GM20431 (cell line): ENCODE measurements at regions not wholly inside any gene's neighbourhood (a gene's known extent, or its start where the extent isn't known, plus 50 kb on each side); places are given as distances from the start of the nearest gene placed in this dataset.

ENCODE experiments used
- in situ Hi-C: fragments of 300-500 bp; cut with MseI, MboI; formaldehyde crosslinking; loops from one replicate; pipeline ENCODE4 v1.15.0; 2020; ENCODE audit warnings: low sequenced_read_pairs; ENCODE audit not compliant: unreplicated experiment

DNA sequence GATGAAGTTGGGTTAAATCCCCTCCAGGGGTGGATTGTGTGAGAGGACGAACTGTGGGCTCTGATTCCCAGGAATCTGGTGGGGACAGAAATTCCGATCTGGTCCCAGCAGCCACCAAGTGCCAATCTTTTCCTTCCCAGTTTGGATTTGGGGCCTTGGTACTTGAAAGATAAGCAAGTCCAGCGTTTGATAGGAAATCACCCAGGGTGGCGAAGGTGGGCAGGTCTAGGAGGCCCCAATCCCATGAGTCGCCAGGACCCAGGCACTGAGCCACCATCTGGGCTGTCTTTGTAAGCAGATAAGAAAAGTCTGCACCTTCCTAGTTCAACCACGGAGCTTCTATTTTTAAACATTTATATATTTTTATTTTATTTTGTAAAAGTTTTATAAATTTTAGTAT, 122.6 kb upstream of the LSM8 start:
- in situ Hi-C loops = no loop called here

DNA sequence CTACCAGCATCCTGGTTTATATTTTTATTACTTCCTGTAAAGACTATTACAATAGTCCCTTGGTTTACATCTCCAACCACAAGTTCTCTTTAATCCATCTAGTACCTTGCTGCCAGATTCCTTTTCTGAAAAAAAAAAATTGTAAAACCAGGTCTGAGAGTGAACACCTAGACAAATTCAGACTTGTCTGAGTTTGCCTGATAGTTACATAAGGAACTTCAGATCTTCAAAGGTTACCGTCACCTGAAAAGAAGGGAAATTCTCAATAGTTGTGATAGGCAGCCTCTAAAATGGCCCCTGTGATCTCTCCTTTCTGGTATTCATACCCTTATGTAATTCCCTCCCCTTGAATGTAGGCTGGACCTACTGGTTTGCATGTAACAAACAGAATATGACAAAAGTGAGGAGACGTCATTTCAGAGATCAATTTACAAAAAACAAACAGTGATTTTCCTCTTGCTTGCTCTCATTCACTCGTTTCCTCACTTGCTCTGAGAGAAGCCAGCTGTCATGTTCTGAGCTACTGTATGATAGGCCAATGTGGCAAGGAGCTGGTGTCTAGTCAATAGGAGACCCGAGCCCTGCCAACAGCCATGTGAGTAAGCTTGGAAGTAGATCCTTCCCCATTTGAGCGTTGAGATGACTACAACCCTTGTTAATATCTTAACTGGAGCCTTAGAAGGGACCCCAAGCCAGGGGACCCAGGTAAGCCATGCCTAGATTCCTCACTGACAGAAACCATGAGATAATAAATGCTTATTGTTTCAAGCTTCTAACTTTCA, 110.9 kb upstream of the LSM8 start:
- in situ Hi-C loops = no loop called here

DNA sequence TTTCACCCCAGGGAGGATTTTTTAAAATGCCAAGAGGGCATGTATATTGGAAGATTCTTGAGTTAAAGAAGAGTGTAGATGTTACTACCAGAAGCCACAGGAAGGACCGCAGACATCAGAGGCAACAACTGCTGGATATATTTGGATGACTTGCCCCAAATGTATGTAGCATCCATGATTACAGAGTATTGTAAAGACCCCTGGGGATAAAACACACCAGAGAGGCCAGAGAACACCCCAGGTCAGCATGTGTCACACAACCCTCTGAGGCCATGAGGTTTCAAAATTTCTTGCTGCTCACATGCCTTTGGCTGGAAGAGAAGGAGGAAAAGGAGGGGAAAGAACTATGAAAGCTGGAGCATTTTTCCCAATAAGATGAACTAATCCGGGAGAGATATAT, 108.0 kb upstream of the LSM8 start:
- in situ Hi-C loops = no loop called here

DNA sequence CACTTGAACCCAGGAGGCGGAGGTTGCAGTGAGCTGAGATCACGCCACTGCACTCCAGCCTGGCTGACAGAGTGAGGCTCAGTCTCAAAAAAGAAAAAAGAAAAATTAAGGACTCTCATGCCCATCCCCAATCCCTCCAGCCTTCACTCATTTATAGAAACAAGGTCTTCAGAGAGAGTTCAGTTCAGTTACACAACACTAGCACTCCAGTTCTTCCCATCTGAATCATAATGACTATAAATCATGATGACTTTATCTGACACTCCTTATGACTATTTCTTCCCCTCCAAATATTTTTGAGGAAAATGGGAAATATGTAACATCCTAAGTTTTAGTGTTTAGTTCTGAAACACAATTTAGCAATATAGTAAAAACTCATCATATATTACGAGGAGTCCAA, 107.4 kb upstream of the LSM8 start:
- in situ Hi-C loops = no loop called here

DNA sequence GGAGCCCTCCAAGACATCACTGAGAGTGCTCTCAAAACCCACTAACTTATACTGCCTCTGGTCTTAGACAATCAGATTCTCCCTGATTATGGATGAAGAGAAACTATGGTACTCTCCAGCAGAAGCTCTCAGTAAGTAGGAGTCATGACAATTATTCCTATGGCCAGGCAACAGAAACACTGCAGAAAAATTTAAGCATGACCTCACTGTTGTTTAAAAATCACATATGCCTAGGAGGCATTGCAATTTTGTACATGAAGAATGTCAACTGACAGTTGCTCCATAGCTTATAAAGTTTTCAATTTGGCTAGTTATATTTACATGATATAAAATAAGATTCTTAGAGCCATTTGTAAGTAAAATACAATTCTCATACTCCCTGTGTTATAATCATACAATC, 105.9 kb upstream of the LSM8 start:
- in situ Hi-C loops = no loop called here

DNA sequence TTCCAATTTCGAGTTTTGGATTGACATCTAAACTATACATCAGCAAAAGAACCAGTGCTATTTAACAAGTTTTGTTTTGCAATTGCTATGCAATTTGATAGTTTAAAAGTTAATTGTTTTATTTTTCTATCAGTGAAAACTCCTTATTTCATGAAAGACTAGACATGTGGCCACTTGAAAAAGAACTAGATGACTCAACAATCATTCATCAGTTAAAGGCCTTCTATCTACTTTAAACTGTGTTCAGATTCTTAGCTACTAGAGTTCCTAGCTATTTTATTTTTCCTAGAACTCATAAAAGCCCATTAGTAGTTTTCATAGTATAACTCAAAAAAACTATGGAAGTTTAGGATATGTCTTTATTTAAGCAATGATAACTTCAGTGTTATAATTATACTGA, 104.6 kb upstream of the LSM8 start:
- in situ Hi-C loops = no loop called here

DNA sequence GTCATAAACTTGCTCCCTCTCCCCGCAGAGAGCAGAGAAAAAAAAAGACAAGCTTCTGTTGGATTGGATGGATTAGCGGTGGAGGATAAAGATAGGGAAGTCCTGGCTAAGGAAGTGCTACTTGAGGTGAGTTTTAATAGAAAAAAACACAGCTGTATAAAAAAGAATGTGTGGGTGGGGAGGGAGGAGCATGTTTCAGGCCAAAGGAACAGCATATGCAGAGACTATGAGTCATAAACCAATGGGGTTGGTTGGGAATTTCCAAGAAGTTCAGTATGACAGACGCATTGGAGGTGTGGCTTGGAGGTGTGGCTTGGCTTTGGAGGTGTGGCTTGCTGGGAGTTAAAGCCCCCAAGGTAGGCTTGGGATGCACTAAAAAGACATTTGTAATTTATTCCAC, 103.0 kb upstream of the LSM8 start:
- in situ Hi-C loops = no loop called here

DNA sequence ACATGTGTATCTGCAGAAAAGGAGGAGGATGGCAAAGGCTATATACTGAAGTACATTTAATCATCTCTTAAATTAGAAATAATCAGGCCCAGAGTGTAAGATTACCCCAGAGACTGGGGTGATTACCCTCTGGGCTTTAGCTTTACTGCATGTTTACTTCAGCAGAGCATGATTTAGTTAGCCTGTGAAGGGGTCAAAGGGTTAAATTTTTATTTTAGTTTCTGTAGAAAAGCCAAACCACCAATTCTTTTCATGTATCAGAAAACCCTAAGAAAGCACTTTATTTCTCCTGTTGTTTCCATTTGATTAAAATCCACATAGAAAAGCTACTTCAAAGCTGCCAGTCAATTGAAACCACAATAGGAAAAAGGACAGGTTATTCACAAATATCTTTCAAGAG, 101.5 kb upstream of the LSM8 start:
- in situ Hi-C loops = no loop called here

DNA sequence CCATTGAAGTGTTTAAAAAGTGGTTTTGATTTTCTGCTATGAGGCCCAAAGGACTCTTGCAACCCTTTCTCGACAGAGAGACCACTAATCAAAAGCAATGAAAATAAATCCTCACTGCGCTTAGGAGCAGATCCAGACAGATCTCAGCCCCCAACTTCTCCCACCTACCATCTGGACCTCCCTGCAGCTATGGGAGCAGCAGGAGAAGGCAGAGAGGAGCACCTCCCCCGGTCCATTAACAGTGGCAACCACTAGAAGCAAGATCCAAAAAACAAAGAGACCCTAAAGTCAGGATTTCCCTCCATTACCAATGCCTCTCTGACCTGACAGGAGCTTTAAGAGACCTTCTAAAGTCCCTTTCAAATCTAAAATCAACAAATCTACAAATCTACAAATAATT, 99.0 kb upstream of the LSM8 start:
- in situ Hi-C loops = no loop called here

DNA sequence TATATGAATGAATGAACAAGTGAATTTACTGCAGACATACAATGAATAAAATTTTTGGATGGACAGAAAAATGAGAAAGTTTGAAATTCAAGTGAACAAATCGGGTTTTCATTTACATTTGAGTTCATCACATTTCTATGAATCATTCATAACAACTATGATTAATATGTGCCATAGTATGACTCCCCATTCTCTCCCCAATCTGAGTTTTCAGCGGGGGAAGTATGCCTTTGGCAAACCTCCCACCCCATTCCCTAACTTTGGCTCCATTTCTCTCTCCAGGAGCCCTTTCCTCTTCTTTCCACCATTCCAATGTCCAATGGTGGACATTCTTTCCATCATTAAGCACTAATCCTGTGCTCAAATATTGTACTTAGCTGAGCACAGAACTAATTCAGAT, 96.8 kb upstream of the LSM8 start:
- in situ Hi-C loops = no loop called here

DNA sequence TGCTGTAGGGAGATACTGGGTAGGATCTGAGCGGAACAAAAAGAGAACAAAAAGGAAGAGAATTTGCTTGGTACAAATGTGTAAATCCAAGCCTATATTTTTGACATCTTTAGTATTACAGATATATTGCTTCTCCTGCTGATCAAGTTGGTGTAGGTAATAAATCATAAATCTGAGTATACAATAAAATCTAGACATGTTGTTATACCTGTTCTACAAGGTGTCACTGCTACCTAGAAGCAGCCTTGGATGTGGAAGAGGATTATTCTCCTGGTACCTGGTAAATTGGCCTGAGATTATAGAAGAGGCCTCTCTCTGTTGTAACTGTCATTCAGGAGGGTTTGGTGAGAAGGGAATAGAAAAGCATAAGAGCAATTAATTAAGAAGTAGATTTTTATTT, 89.9 kb upstream of the LSM8 start:
- in situ Hi-C loops = no loop called here

DNA sequence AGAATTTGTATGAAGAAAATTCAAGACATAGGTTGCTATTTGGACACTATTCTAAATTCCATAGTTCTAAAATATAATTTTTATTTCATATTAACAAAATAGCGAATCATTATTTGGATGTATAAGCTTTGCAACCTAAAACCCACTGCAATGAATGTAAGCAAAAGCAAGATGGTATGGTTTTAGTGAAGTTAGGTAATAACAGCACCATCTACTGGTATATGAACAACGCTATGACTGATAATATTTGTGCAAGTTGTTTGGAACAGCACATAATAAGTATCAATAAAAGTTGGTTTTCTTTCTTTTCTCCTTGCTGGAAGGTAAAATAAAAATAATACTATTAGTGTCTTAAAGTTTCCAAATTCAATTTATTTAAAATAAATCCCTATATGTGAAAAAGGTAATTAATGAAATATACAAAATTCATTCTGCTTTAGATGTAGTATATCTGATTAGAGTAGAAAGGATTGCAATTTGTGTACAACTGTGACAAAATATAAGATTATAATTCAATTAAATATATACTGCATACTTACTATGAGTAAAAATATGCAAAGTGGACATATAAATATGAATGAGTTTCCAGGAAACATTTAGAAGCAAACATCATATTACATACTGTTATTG, 79.0 kb upstream of the LSM8 start:
- in situ Hi-C loops = loop anchor here (25.0 kb wide), 1 partner anchor 368 kb away; no protein-coding TSS in a partner anchor

DNA sequence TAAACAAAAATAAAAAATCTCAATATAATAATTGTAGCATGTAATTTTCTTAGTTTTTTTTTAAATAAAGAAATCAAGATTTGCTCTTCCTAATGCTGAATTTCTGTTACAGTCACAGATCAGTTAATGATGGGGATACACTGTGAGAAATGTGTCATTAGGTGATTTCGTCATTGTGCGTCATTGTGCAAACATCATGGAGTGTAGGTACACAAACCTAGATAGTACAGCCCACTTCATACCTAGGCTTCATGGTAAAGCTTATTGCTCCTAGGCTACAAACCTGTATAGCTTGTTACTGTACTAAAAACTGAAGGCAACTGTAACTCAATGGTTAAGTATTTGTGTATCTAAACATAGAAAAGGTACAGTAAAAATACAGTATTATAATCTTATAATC, 74.4 kb upstream of the LSM8 start:
- in situ Hi-C loops = loop anchor here (25.0 kb wide), 1 partner anchor 372 kb away; no protein-coding TSS in a partner anchor

DNA sequence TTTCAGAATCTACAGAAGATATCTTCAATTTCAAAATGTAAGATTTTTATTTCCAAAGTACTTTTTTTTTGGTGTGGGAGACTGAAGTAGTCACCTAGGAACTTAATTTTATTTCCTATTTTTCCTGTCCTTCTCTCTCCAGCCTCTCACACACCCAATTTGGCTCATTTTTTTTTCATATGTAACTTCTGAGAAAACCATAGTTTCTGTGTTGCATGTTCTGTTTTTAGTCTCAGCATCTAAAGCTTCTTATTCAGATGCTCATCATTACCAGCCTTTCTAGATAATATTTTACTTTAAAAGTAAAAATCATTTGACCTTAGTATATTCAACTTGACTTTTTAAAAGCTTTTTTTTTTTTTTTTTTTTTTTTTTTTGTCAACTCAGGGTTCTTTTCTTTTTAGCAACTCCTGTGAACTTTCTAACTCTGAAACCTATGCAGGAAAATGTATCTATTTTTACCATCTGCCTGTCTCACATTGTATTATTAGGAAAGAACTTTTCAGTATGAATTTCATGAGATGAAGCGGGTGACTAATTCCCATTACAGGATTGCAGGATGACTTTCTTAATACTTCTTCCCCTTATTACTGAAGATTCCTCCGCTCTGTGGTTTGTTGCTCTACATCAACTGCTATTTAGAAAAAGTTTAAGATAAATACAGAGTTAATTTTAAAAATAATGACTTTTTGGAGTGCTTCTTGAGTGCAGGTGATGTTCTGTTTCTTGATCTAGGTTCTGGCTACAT, 73.6 kb upstream of the LSM8 start:
- in situ Hi-C loops = loop anchor here (25.0 kb wide), 1 partner anchor 373 kb away; no protein-coding TSS in a partner anchor

DNA sequence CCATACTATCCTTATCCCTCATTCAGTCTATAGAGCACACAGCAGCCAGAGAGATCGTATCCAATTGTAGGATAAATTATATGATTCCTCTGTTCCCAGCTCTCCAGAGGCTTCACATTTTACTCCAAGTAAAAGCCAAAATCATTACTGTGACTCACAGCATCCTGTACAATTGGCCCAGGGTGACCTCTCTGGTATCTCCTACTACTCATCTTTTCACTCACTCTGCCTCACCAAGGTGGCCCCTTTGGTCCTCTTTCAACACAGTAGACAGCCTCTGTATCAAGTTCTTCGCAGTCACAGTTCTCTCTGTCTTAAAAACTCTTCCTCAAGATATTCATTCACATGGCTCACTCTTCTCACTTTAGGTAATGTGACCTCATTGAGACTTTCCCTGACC, 72.6 kb upstream of the LSM8 start:
- in situ Hi-C loops = loop anchor here (25.0 kb wide), 1 partner anchor 374 kb away; no protein-coding TSS in a partner anchor

DNA sequence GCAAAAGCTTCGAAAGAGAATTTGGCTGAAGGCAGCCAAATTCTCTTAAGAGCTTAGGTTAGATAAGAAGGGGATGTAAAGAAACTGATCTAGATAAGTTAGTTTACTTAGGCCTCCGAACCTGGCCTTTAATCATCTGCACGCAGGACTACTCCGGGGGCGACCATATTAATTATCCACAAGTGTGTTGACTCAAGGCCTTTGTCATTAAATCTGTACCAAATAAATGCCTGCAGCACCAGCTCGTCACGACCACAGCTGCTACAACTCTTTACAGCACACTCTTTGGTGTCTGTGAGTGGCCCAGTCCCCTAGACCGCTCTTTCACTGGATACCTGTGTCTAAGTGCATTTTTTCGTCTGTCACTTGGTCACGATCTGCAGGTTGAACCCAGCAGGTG, 69.8 kb upstream of the LSM8 start:
- in situ Hi-C loops = loop anchor here (25.0 kb wide), 1 partner anchor 377 kb away; no protein-coding TSS in a partner anchor

DNA sequence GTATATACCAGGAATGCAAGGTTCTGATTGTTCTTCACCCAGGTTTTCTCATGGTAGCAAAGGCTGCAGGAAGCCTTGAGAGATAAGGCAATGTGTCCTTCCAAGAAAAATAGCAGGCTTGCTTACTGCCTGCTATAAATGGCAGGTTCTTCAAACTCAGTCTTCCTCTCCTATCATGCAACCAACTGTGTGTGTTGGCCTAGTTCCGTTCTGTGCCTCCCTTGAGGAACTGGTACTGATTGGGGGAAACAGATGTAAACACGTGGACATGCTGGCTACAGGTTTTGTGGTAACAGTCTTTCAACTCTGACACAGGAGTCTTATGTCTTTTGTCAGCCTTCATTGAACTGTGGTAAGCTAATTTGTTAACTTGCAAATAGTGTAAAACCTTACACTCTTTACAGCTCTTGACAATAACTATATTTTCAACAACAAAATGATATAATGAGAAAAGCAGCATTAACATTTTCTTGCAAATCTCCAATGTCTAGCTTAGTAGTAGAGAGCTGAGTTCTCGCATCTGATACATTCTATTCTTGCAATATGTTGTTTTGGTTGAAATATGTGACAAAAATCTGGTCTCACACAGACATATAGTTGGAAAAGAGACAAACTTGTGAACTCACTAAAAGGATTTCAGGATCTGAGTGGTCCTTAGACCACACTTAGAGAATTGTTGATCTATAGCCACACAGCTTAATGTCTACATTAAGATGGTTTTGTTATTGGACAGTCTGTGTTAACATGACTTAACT, 54.7 kb upstream of the LSM8 start:
- in situ Hi-C loops = no loop called here

DNA sequence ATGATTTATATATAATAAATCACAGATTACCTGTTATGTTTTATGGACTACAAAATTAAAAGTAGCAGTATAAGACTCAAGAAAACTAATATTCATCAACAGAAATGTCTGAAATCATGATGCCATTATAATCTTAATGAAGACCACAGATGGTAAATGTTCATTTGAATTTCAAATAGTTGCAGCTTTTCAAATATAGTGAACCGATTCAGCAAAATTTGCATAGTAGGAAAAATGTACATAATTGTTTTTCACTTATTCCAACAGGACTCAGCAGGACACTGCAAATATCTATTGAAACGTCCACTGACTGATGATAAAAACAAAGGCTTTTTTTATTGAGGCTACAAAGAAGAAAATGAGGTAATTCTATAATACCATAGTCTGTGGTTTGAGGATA, 51.2 kb upstream of the LSM8 start:
- in situ Hi-C loops = no loop called here
